ENCODE measurements at regions not wholly inside any gene's neighbourhood (a gene's known extent, or its start where the extent isn't known, plus 50 kb on each side); places are given as distances from the start of the nearest gene placed in this dataset.

- TF ChIP-seq POLR2AphosphoS5 (IDR thresholded peaks at IDR 0.05; ENCODE audit: low read depth, low read length), result no peak
- TF ChIP-seq TAF1 (IDR thresholded peaks at IDR 0.05; ENCODE audit: low read depth, low read length), result no peak
- no peak for TF ChIP-seq POLR2A (IDR thresholded peaks at IDR 0.05; ENCODE audit: low read depth, low read length)
- no peak for TF ChIP-seq SPI1 (IDR thresholded peaks at IDR 0.05; ENCODE audit: low read depth, low read length)
Measured at GRCh38 chr5:117094114-117094815, 519.6 kb upstream of the SEMA6A start.
